Glutamatergic neuron (in vitro differentiated cells): ENCODE measurements at regions not wholly inside any gene's neighbourhood (a gene's known extent, or its start where the extent isn't known, plus 50 kb on each side); places are given as distances from the start of the nearest gene placed in this dataset.
"Not testable (repeated sequence)": the region's sequence is repeated elsewhere in the genome, so short reads cannot be mapped to it uniquely, and the experiment has no call there.

Experiments
- DNase-seq: peaks from one replicate; pipeline ENCODE4 v3.0.0; 2022
- H3K27ac Mint-ChIP-seq: one replicate; pipeline ENCODE4 v1.8.0; 2020; ENCODE audit warnings: mild to moderate bottlenecking, mixed read lengths, inconsistent platforms; ENCODE audit not compliant: unreplicated experiment
- H3K27me3 Mint-ChIP-seq: one replicate; pipeline ENCODE4 v1.8.0; 2020; ENCODE audit warnings: mild to moderate bottlenecking, moderate library complexity, mixed read lengths, inconsistent platforms; ENCODE audit not compliant: unreplicated experiment
- H3K36me3 Mint-ChIP-seq: one replicate; pipeline ENCODE4 v1.8.0; 2020; ENCODE audit warnings: mild to moderate bottlenecking, mixed read lengths, inconsistent platforms; ENCODE audit not compliant: unreplicated experiment
- H3K4me1 Mint-ChIP-seq: one replicate; pipeline ENCODE4 v1.8.0; 2020; ENCODE audit warnings: mild to moderate bottlenecking, low read depth, mixed read lengths, inconsistent platforms; ENCODE audit not compliant: unreplicated experiment
- H3K4me3 Mint-ChIP-seq: one replicate; pipeline ENCODE4 v1.8.0; 2020; ENCODE audit warnings: mild to moderate bottlenecking, mixed read lengths, inconsistent platforms; ENCODE audit not compliant: unreplicated experiment
- H3K9me3 Mint-ChIP-seq: one replicate; pipeline ENCODE4 v1.8.0; 2020; ENCODE audit warnings: mild to moderate bottlenecking, moderate library complexity, mixed read lengths, inconsistent platforms; ENCODE audit not compliant: unreplicated experiment
- CTCF ChIP-seq: fragments of 200-600 bp; sonication (generic); IDR thresholded peaks from one replicate; pipeline ENCODE4 v1.5.0; 2021; ENCODE audit not compliant: partially characterized antibody, unreplicated experiment

DNA sequence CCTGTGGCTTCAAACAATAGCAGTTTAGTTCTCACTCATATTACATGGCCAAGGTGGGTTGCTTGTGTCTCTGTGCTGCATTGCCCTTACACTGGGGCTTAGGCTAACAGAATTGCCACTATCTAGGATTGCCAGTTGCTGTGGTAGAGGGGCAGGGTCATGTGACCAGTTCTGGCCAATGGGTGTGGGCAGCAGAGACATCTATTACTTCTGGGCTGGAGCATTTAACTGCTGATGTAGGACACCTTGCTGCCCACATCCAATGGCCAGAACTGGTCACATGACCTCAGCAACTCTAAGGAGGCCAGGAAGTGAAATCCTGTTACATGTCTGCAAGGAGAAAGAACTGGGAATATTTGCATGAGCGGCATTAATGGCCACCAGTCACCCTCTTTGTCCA is 199.3 kb downstream of the C9orf152 start:
- no peak for DNase-seq
- H3K4me3 Mint-ChIP-seq, result no peak overlapping the region
- TF ChIP-seq CTCF, result no peak
- no peaks in the 10 kb centered on the region for H3K4me1 Mint-ChIP-seq
- peaks cover 10% of the 10 kb centered on the region for H3K36me3 Mint-ChIP-seq
- H3K9me3 Mint-ChIP-seq, result peaks cover 13% of the 10 kb centered on the region
- H3K27me3 Mint-ChIP-seq, result peaks cover 3% of the 10 kb centered on the region
- H3K27ac Mint-ChIP-seq, result no peak overlapping the region

- DNase-seq, result no peak
- no peak for TF ChIP-seq CTCF
- Mint-ChIP-seq H3K4me1 (no peaks in the 10 kb centered on the region), H3K27ac (no peak overlapping the region), H3K27me3 (no peaks in the 10 kb centered on the region), H3K4me3 (no peak overlapping the region), H3K36me3 (peaks cover under 1% of the 10 kb centered on the region), H3K9me3 (no peaks in the 10 kb centered on the region)
Observed at GRCh38 chr9:110011628-110012320, 196.2 kb downstream of the C9orf152 start.

- Mint-ChIP-seq H3K27ac (no peak overlapping the region), H3K9me3 (no peaks in the 10 kb centered on the region), H3K4me3 (no peak overlapping the region), H3K27me3 (no peaks in the 10 kb centered on the region), H3K36me3 (no peaks in the 10 kb centered on the region), H3K4me1 (no peaks in the 10 kb centered on the region)
- no peak for DNase-seq
- TF ChIP-seq CTCF, result no peak
Observed at GRCh38 chr9:110013064-110013463, 194.9 kb downstream of the C9orf152 start.

- DNase-seq, result no peak
- Mint-ChIP-seq H3K36me3 (no peaks in the 10 kb centered on the region), H3K27ac (no peak overlapping the region), H3K4me3 (no peak overlapping the region), H3K4me1 (no peaks in the 10 kb centered on the region), H3K9me3 (no peaks in the 10 kb centered on the region), H3K27me3 (no peaks in the 10 kb centered on the region)
- no peak for TF ChIP-seq CTCF
Observed at GRCh38 chr9:110015759-110016158, 192.2 kb downstream of the C9orf152 start.

DNA sequence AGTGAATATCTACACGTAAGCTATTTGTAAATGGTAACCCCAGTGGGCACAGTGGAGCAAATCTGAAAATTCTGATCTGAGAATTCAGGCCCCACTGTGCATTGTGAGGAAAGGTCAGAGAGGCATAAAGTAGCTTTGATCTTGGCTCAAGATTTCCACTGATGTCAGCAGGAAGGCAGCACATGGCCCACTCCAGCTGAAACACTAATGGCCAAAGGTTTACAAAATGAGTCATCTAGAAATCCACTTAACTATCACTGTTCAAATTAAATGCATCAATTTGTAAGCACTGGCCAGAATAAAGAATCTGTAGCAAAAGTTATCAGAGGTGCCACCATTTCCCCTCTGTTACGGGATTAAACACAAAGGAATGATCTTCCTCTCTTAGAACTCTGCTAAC is 191.6 kb downstream of the C9orf152 start:
- H3K27me3 Mint-ChIP-seq, result no peaks in the 10 kb centered on the region
- no peaks in the 10 kb centered on the region for H3K36me3 Mint-ChIP-seq
- H3K9me3 Mint-ChIP-seq, result no peaks in the 10 kb centered on the region
- TF ChIP-seq CTCF, result no peak
- no peak overlapping the region for H3K4me3 Mint-ChIP-seq
- no peak overlapping the region for H3K27ac Mint-ChIP-seq
- no peaks in the 10 kb centered on the region for H3K4me1 Mint-ChIP-seq
- no peak for DNase-seq

DNA sequence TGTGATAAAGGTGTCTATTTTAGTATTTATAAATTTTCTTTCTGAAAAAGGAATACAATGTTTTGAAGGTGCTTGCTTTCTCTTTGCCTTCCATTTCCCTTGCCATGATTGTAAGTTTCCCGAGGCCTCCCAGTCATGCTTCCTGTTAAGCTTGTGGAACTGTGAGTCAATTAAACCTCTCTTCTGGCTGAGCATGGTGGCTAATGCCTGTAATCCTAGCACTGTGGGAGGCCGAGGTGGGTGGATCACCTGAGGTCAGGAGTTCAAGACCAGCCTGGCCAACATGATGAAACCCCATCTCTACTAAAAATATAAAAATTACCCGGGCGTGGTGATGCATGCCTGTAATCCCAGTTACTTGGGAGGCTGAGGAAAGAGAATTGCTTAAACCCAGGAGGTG is 187.7 kb downstream of the C9orf152 start:
- not testable (repeated sequence) for H3K4me1 Mint-ChIP-seq, H3K9me3 Mint-ChIP-seq, H3K27ac Mint-ChIP-seq, H3K27me3 Mint-ChIP-seq, H3K36me3 Mint-ChIP-seq, DNase-seq, H3K4me3 Mint-ChIP-seq
